HUES6 (cell line): ENCODE measurements at regions not wholly inside any gene's neighbourhood (a gene's known extent, or its start where the extent isn't known, plus 50 kb on each side); places are given as distances from the start of the nearest gene placed in this dataset.

Experiments
- H3K27ac ChIP-seq: 2 replicates; pipeline ENCODE4 v1.7.0; 2013; ENCODE audit warnings: low read depth, mild to moderate bottlenecking, low read length, inconsistent platforms
- H3K27me3 ChIP-seq: 2 replicates; pipeline ENCODE4 v1.6.1; 2013; ENCODE audit warnings: low read length; ENCODE audit not compliant: control insufficient read depth, insufficient read depth
- H3K36me3 ChIP-seq: 2 replicates; pipeline ENCODE4 v1.6.1; 2013; ENCODE audit warnings: low read length; ENCODE audit not compliant: control insufficient read depth, insufficient read depth
- H3K4me1 ChIP-seq: 2 replicates; pipeline ENCODE4 v1.6.1; 2013; ENCODE audit warnings: low read length; ENCODE audit not compliant: control insufficient read depth, insufficient read depth
- H3K4me3 ChIP-seq: 2 replicates; pipeline ENCODE4 v1.5.1; 2013; ENCODE audit warnings: low read depth, low read length
- H3K9ac ChIP-seq: one replicate; pipeline ENCODE4 v1.6.1; 2013; ENCODE audit warnings: mild to moderate bottlenecking, low read length
- H3K9me3 ChIP-seq: 2 replicates; pipeline ENCODE4 v1.6.1; 2013; ENCODE audit warnings: low read depth, low read length; ENCODE audit not compliant: control insufficient read depth, insufficient read depth

GRCh38 chr7:84629216-84629615 is 434.6 kb upstream of the SEMA3A start:
- Histone ChIP-seq H3K9me3 (peaks cover 31% of the 10 kb centered on the region), H3K36me3 (no peaks in the 10 kb centered on the region), H3K9ac (no peak overlapping the region), H3K4me1 (no peaks in the 10 kb centered on the region), H3K27me3 (no peaks in the 10 kb centered on the region), H3K4me3 (no peak overlapping the region), H3K27ac (no peak overlapping the region)

DNA sequence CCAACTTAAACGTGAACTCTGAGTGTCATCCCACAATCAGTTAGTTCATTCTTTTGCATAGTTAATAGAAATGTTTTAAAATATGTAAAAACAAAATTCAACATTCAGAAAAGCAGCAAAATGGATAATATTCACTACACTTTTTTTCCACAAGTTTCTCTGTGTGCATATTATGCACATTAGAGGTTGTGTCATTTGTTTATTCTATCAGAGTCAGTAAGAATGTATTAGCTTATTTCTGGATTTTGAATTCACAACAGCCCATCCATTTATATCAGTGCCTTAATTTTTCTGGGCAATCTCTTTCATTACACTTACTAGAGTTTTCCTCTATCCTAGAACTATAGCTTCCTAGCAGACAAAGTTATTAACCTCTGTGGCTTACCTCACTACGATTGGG is 432.7 kb upstream of the SEMA3A start:
- Histone ChIP-seq H3K27me3 (no peaks in the 10 kb centered on the region), H3K9ac (no peak overlapping the region), H3K4me3 (no peak overlapping the region), H3K27ac (no peak overlapping the region), H3K4me1 (no peaks in the 10 kb centered on the region), H3K36me3 (no peaks in the 10 kb centered on the region), H3K9me3 (peaks cover 16% of the 10 kb centered on the region)

DNA sequence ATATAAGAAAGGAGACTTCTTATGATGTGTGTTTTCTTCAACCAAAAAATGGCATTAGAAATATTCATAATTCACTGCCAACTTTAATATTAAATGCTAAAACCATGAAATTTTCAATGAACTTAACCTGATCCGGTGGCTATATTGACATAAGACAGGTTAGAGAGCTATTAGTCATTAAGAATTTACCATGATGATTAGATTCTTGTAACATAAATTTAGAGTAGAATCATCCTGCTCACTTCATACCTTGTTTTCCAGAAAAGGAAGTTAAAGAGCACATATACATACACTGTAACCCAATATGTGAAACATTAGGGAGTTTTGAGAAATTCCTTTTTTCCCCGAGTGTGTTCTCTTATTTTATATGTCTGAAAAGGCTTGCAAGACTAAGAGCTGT is 430.3 kb upstream of the SEMA3A start:
- Histone ChIP-seq H3K27me3 (no peaks in the 10 kb centered on the region), H3K4me1 (no peaks in the 10 kb centered on the region), H3K9ac (no peak overlapping the region), H3K9me3 (no peaks in the 10 kb centered on the region), H3K36me3 (no peaks in the 10 kb centered on the region), H3K27ac (no peak overlapping the region), H3K4me3 (no peak overlapping the region)

GRCh38 chr7:84624527-84624926 is 429.9 kb upstream of the SEMA3A start:
- H3K36me3 ChIP-seq, result no peaks in the 10 kb centered on the region
- H3K9ac ChIP-seq, result no peak overlapping the region
- no peak overlapping the region for H3K27ac ChIP-seq
- no peaks in the 10 kb centered on the region for H3K9me3 ChIP-seq
- H3K4me3 ChIP-seq, result no peak overlapping the region
- H3K27me3 ChIP-seq, result no peaks in the 10 kb centered on the region
- H3K4me1 ChIP-seq, result no peaks in the 10 kb centered on the region

DNA sequence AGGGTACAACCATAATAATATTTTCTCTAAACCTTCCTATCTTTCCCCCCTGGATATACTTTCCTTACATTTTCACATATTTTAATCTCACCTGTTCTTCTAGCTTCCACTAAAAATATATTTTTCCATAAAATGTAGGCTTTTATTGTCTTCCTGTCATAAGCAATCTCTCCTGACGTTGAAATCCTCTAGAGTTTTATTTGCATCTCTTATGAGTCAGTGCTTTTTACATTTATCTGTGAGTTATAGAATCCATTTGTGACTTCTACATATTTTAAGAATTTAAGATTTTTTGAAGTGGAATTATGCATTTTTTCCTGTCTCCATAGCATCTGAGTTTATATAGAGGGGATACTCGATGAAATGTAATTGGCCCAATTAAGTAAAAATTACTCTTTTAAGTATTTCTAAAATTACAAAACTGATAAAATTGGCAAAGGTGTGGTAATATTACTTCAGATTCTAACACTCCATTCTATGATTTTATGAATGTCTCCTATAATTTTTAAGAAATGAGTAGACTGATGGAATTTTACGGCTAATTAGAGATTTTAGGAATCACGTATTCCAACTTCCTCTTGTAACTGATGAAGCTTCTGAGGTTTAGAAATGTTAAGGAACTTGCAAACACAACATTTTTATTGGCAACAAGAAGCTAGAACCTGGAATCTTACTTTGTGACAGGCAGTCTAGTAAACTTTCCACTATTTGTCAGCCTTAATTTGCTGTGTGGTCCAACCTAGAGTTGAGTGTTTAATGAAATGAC is 422.9 kb upstream of the SEMA3A start:
- H3K9ac ChIP-seq, result no peak overlapping the region
- H3K4me1 ChIP-seq, result no peaks in the 10 kb centered on the region
- no peaks in the 10 kb centered on the region for H3K36me3 ChIP-seq
- no peaks in the 10 kb centered on the region for H3K9me3 ChIP-seq
- no peak overlapping the region for H3K4me3 ChIP-seq
- H3K27me3 ChIP-seq, result no peaks in the 10 kb centered on the region
- H3K27ac ChIP-seq, result no peak overlapping the region

DNA sequence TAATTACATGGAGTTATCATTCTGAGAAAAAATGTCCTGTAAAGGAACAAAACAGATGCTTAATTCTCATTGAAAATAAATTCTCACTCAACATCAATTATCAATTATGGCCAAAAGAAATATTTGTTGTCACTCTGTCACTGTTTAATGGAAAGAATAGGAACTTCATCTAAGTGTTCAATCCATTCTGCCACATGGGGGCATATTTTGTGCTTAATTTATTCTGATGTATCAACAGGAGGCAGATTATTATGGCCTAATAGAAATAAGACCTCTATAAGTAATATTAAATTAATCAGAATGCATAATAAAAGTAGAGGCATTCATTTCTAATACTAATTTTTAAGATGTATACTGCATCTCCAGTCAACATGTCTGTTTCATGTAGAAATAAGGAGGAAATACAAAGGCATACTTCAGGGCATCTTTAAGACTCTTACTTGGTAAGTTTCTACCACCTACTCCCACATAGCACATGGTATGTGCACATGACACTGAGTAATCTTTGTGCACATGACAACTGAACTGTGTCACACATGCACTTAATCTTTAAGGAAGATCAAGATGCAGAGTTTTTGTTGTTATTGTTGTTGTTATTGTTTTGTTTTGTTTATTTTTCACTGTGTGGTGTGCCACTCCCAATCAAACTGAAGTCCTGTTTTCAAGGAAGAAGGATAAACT is 420.4 kb upstream of the SEMA3A start:
- H3K27ac ChIP-seq, result no peak overlapping the region
- no peak overlapping the region for H3K4me3 ChIP-seq
- H3K9ac ChIP-seq, result no peak overlapping the region
- H3K27me3 ChIP-seq, result no peaks in the 10 kb centered on the region
- H3K36me3 ChIP-seq, result no peaks in the 10 kb centered on the region
- H3K4me1 ChIP-seq, result no peaks in the 10 kb centered on the region
- H3K9me3 ChIP-seq, result no peaks in the 10 kb centered on the region

- Histone ChIP-seq H3K27ac (no peak overlapping the region), H3K27me3 (no peaks in the 10 kb centered on the region), H3K4me1 (no peaks in the 10 kb centered on the region), H3K36me3 (no peaks in the 10 kb centered on the region), H3K9me3 (no peaks in the 10 kb centered on the region), H3K4me3 (no peak overlapping the region), H3K9ac (no peak overlapping the region)
Measured at GRCh38 chr7:84612981-84613681, 418.5 kb upstream of the SEMA3A start.

DNA sequence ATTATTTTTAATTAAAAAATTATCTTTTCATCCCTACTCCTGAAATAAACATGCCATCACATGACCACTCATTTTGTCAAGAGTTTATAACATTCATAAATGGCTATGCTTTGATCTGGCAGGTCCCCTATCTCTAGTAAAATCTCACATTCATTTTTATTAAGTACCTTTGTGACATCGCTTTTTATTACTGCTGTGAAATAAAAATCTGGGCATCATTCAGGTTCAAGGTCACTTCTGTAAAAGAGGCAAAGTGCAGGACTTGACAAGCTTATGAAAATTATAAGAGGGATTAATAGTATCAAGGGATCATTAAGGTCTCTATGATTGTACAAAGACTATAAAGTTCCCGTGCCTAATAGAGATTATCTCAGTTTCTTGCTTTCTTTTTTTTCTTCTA is 416.8 kb upstream of the SEMA3A start:
- Histone ChIP-seq H3K4me3 (no peak overlapping the region), H3K9me3 (no peaks in the 10 kb centered on the region), H3K27ac (no peak overlapping the region), H3K4me1 (no peaks in the 10 kb centered on the region), H3K36me3 (no peaks in the 10 kb centered on the region), H3K27me3 (no peaks in the 10 kb centered on the region), H3K9ac (no peak overlapping the region)

GRCh38 chr7:84610390-84610789 is 415.8 kb upstream of the SEMA3A start:
- Histone ChIP-seq H3K36me3 (no peaks in the 10 kb centered on the region), H3K4me3 (no peak overlapping the region), H3K4me1 (no peaks in the 10 kb centered on the region), H3K27me3 (no peaks in the 10 kb centered on the region), H3K27ac (no peak overlapping the region), H3K9ac (no peak overlapping the region), H3K9me3 (no peaks in the 10 kb centered on the region)

- Histone ChIP-seq H3K9ac (no peak overlapping the region), H3K9me3 (0 out of 2 replicates have a peak, but pooled peaks cover 3% of the 10 kb centered on the region), H3K4me1 (no peaks in the 10 kb centered on the region), H3K27me3 (no peaks in the 10 kb centered on the region), H3K27ac (no peak overlapping the region), H3K4me3 (no peak overlapping the region), H3K36me3 (no peaks in the 10 kb centered on the region)
Measured at GRCh38 chr7:84605301-84605700, 410.7 kb upstream of the SEMA3A start.

- Histone ChIP-seq H3K36me3 (no peaks in the 10 kb centered on the region), H3K4me3 (no peak overlapping the region), H3K27me3 (no peaks in the 10 kb centered on the region), H3K27ac (no peak overlapping the region), H3K4me1 (no peaks in the 10 kb centered on the region), H3K9ac (no peak overlapping the region), H3K9me3 (0 out of 2 replicates have a peak, but pooled peaks cover 3% of the 10 kb centered on the region)
Measured at GRCh38 chr7:84603545-84603944, 409.0 kb upstream of the SEMA3A start.
